ENCODE measurements at regions not wholly inside any gene's neighbourhood (a gene's known extent, or its start where the extent isn't known, plus 50 kb on each side); places are given as distances from the start of the nearest gene placed in this dataset.

- DNase-seq = no peak
These were observed 56.2 kb upstream of the ID2 start for GRCh38 chr2:8625399-8626300.

GRCh38 chr2:8626572-8626971 is 55.3 kb upstream of the ID2 start:
- no peak for DNase-seq

- peak; percentile 20 to 61 for DNase-seq
These were observed 54.7 kb upstream of the ID2 start for GRCh38 chr2:8627019-8627691.

- DNase-seq = peak in 1 of 2 experiments; percentile 38
These were observed 54.2 kb upstream of the ID2 start for GRCh38 chr2:8627692-8628085.

- no peak for DNase-seq
These were observed 53.5 kb upstream of the ID2 start for GRCh38 chr2:8628179-8628865.

GRCh38 chr2:8628866-8629209 is 53.0 kb upstream of the ID2 start:
- no peak for DNase-seq

GRCh38 chr2:8629402-8629801 is 52.5 kb upstream of the ID2 start:
- DNase-seq = no peak

- no peak for DNase-seq
These were observed 51.0 kb upstream of the ID2 start for GRCh38 chr2:8630676-8631464.

GRCh38 chr2:8631465-8632005 is 50.3 kb upstream of the ID2 start:
- DNase-seq = peak in 1 of 2 experiments; percentile 14
